ENCODE measurements at regions not wholly inside any gene's neighbourhood (a gene's known extent, or its start where the extent isn't known, plus 50 kb on each side); places are given as distances from the start of the nearest gene placed in this dataset.

- H3K36me3 ChIP-seq (ENCODE audit: control insufficient read depth in 2 of 2, insufficient read depth in 2 of 2, low read length in 1 of 2): no peaks in the 10 kb centered on the region
- WGBS (ENCODE audit: insufficient coverage, insufficient replicate concordance, low lambda C conversion rate, missing lambda C conversion rate): 0% methylated on average over 1 of the region's 1 CpG
- no peak for TF ChIP-seq MLLT1 (IDR thresholded peaks at IDR 0.05)
- TF ChIP-seq PBX3 (IDR thresholded peaks at IDR 0.05; ENCODE audit: insufficient replicate concordance, low read depth, low read length): no peak
- no peak for TF ChIP-seq DPF2 (IDR thresholded peaks at IDR 0.05)
- TF ChIP-seq HSF1 (IDR thresholded peaks at IDR 0.05; ENCODE audit: low read depth, low read length): no peak
- no peak for TF ChIP-seq MTA3 (IDR thresholded peaks at IDR 0.05; ENCODE audit: borderline replicate concordance, low read length)
- TF ChIP-seq CEBPZ (IDR thresholded peaks at IDR 0.05; ENCODE audit: low read depth, low read length): no peak
- no peak for TF ChIP-seq ZNF384 (IDR thresholded peaks at IDR 0.05; ENCODE audit: borderline replicate concordance, low read depth, low read length)
- no peak for TF ChIP-seq EGR1 (IDR thresholded peaks at IDR 0.05; ENCODE audit: borderline replicate concordance in 1 of 2, low read depth in 2 of 2, low read length in 2 of 2)
- TF ChIP-seq CBX5 (IDR thresholded peaks at IDR 0.05; ENCODE audit: low read depth): no peak
- no peak for TF ChIP-seq TAF1 (IDR thresholded peaks at IDR 0.05; ENCODE audit: borderline replicate concordance, low read depth, low read length)
- no peak for TF ChIP-seq ZNF217 (IDR thresholded peaks at IDR 0.05)
- TF ChIP-seq SMC3 (IDR thresholded peaks at IDR 0.05; ENCODE audit: borderline replicate concordance, low read length): no peak
- no peak for TF ChIP-seq GABPA (IDR thresholded peaks at IDR 0.05; ENCODE audit: low read depth)
- H3K9me3 ChIP-seq (replicated peaks; ENCODE audit: control insufficient read depth, insufficient read depth, low read length): no peaks in the 10 kb centered on the region
- H3K9ac ChIP-seq (ENCODE audit: control insufficient read depth, insufficient read depth, low read length): no peak overlapping the region
- H3K4me2 ChIP-seq (ENCODE audit: control insufficient read depth, insufficient read depth): no peak overlapping the region
- ChIA-PET POLR2A (no interaction called here), CTCF (interaction anchor here (0.6 to 1.9 kb wide), 8 partner anchors 10 to 206 kb away, joined by 3 to 10 read pairs (median 3); no protein-coding TSS in a partner anchor), SMC1A (ENCODE audit: uncharacterized antibody, unreplicated experiment) (interaction anchor here (0.9 to 3.3 kb wide), 4 partner anchors 10 to 196 kb away, joined by 3 to 18 read pairs (median 4); no protein-coding TSS in a partner anchor), RAD21 (ENCODE audit: unreplicated experiment) (interaction anchor here (1.9 kb wide), 1 partner anchor 10 kb away, joined by 5 read pairs; no protein-coding TSS in a partner anchor)
- intact Hi-C loops (cut with micrococcal nuclease; ENCODE audit: unreplicated experiment): loop anchor here (5.0 to 10.0 kb wide), 2 partner anchors 52 to 860 kb away; no protein-coding TSS in a partner anchor
- ATAC-seq (no peak), FAIRE-seq (no peak), DNase-seq (ENCODE audit: low read depth, low spot score) (no peak)
- H4K20me1 ChIP-seq (ENCODE audit: control insufficient read depth, insufficient read depth): no peaks in the 10 kb centered on the region
- H3K4me1 ChIP-seq (ENCODE audit: control insufficient read depth, insufficient read depth, low read length): no peaks in the 10 kb centered on the region
- no TSS peak for BruUV-seq (replicated peaks)
- in situ Hi-C loops (cut with MboI): no loop called here
- H3K27ac ChIP-seq (ENCODE audit: control insufficient read depth, insufficient read depth): no peak overlapping the region
- H3K4me3 ChIP-seq: no peak overlapping the region
- no peaks in the 10 kb centered on the region for H3K27me3 ChIP-seq (replicated peaks in 1 of 2; ENCODE audit: control insufficient read depth in 2 of 2, insufficient read depth in 2 of 2, low read length in 1 of 2)
- no peak overlapping the region for H2AFZ ChIP-seq (ENCODE audit: control insufficient read depth, low read depth, low read length)
- H3K79me2 ChIP-seq (ENCODE audit: control insufficient read depth, insufficient read depth, low read length): no peaks in the 10 kb centered on the region
Observed at GRCh38 chr3:25844891-25845290, 55.0 kb downstream of the OXSM start.
